ENCODE measurements at regions not wholly inside any gene's neighbourhood (a gene's known extent, or its start where the extent isn't known, plus 50 kb on each side); places are given as distances from the start of the nearest gene placed in this dataset.

GRCh38 chr1:229186373-229187056, 84.4 kb upstream of the RAB4A start:
- Mint-ChIP-seq H3K27ac (ENCODE audit: low read depth) (peak overlapping the region; percentile 60), H3K9me3 (no peaks in the 10 kb centered on the region), H3K27me3 (no peaks in the 10 kb centered on the region), H3K4me1 (peaks cover 19% of the 10 kb centered on the region), H3K4me3 (peak overlapping the region; percentile 18), H3K36me3 (ENCODE audit: insufficient read depth) (peaks cover 3% of the 10 kb centered on the region)
- ATAC-seq (replicated peaks; ENCODE audit: extremely low read depth, poor library complexity, severe bottlenecking) (peak; percentile 40), DNase-seq (ENCODE audit: low spot score in 2 of 2) (no peak)

- Mint-ChIP-seq H3K27me3 (no peaks in the 10 kb centered on the region), H3K9me3 (no peaks in the 10 kb centered on the region), H3K4me3 (no peak overlapping the region), H3K4me1 (peaks cover 36% of the 10 kb centered on the region), H3K27ac (ENCODE audit: low read depth) (no peak overlapping the region), H3K36me3 (ENCODE audit: insufficient read depth) (peaks cover 3% of the 10 kb centered on the region)
- DNase-seq (ENCODE audit: low spot score in 2 of 2) (no peak), ATAC-seq (replicated peaks; ENCODE audit: extremely low read depth, poor library complexity, severe bottlenecking) (no peak)
Measured at GRCh38 chr1:229190057-229190575, 80.8 kb upstream of the RAB4A start.

- Mint-ChIP-seq H3K4me3 (no peak overlapping the region), H3K27ac (ENCODE audit: low read depth) (no peak overlapping the region), H3K4me1 (peaks cover 35% of the 10 kb centered on the region), H3K36me3 (ENCODE audit: insufficient read depth) (peaks cover 3% of the 10 kb centered on the region), H3K27me3 (no peaks in the 10 kb centered on the region), H3K9me3 (no peaks in the 10 kb centered on the region)
- ATAC-seq (replicated peaks; ENCODE audit: extremely low read depth, poor library complexity, severe bottlenecking) (peak; percentile 44), DNase-seq (ENCODE audit: low spot score in 2 of 2) (no peak)
Measured at GRCh38 chr1:229191066-229191674, 79.7 kb upstream of the RAB4A start.

GRCh38 chr1:229192031-229192430, 78.9 kb upstream of the RAB4A start:
- H3K36me3 Mint-ChIP-seq (ENCODE audit: insufficient read depth) = no peaks in the 10 kb centered on the region
- H3K9me3 Mint-ChIP-seq = no peaks in the 10 kb centered on the region
- no peak overlapping the region for H3K4me3 Mint-ChIP-seq
- H3K27ac Mint-ChIP-seq (ENCODE audit: low read depth) = peak overlapping the region; percentile 62
- H3K27me3 Mint-ChIP-seq = no peaks in the 10 kb centered on the region
- peaks cover 27% of the 10 kb centered on the region for H3K4me1 Mint-ChIP-seq
- DNase-seq (ENCODE audit: low spot score in 2 of 2) = no peak
- ATAC-seq (replicated peaks; ENCODE audit: extremely low read depth, poor library complexity, severe bottlenecking) = peak; percentile 79

GRCh38 chr1:229192853-229193252, 78.1 kb upstream of the RAB4A start:
- Mint-ChIP-seq H3K9me3 (no peaks in the 10 kb centered on the region), H3K4me3 (peak overlapping the region; percentile 29)

GRCh38 chr1:229194096-229194495, 76.8 kb upstream of the RAB4A start:
- Mint-ChIP-seq H3K9me3 (no peaks in the 10 kb centered on the region), H3K4me3 (no peak overlapping the region), H3K36me3 (ENCODE audit: insufficient read depth) (no peaks in the 10 kb centered on the region), H3K27me3 (no peaks in the 10 kb centered on the region), H3K4me1 (peaks cover 32% of the 10 kb centered on the region), H3K27ac (ENCODE audit: low read depth) (no peak overlapping the region)
- DNase-seq (ENCODE audit: low spot score in 2 of 2) (no peak), ATAC-seq (replicated peaks; ENCODE audit: extremely low read depth, poor library complexity, severe bottlenecking) (no peak)

More at GRCh38 chr1:229192853-229193252, 78.1 kb upstream of the RAB4A start:
- Mint-ChIP-seq H3K27ac (ENCODE audit: low read depth) (no peak overlapping the region), H3K4me1 (peaks cover 27% of the 10 kb centered on the region), H3K36me3 (ENCODE audit: insufficient read depth) (no peaks in the 10 kb centered on the region), H3K27me3 (no peaks in the 10 kb centered on the region)
- ATAC-seq (replicated peaks; ENCODE audit: extremely low read depth, poor library complexity, severe bottlenecking) = no peak
- DNase-seq (ENCODE audit: low spot score in 2 of 2) = no peak

- DNase-seq (ENCODE audit: low spot score in 2 of 2) = no peak
- ATAC-seq (replicated peaks; ENCODE audit: extremely low read depth, poor library complexity, severe bottlenecking) = no peak
- Mint-ChIP-seq H3K27ac (ENCODE audit: low read depth) (no peak overlapping the region), H3K4me1 (peaks cover 42% of the 10 kb centered on the region), H3K36me3 (ENCODE audit: insufficient read depth) (no peaks in the 10 kb centered on the region), H3K27me3 (no peaks in the 10 kb centered on the region), H3K9me3 (no peaks in the 10 kb centered on the region), H3K4me3 (no peak overlapping the region)
Measured at GRCh38 chr1:229195246-229195645, 75.7 kb upstream of the RAB4A start.

GRCh38 chr1:229196404-229197264, 74.3 kb upstream of the RAB4A start:
- Mint-ChIP-seq H3K36me3 (ENCODE audit: insufficient read depth) (no peaks in the 10 kb centered on the region), H3K4me1 (peaks cover 44% of the 10 kb centered on the region), H3K27ac (ENCODE audit: low read depth) (no peak overlapping the region)

GRCh38 chr1:229197265-229197585, 73.7 kb upstream of the RAB4A start:
- DNase-seq (ENCODE audit: low spot score in 2 of 2) = no peak
- H3K36me3 Mint-ChIP-seq (ENCODE audit: insufficient read depth) = no peaks in the 10 kb centered on the region
- H3K27ac Mint-ChIP-seq (ENCODE audit: low read depth) = no peak overlapping the region
- H3K27me3 Mint-ChIP-seq = no peaks in the 10 kb centered on the region
- H3K4me3 Mint-ChIP-seq = no peak overlapping the region
- no peaks in the 10 kb centered on the region for H3K9me3 Mint-ChIP-seq
- H3K4me1 Mint-ChIP-seq = peaks cover 39% of the 10 kb centered on the region
- no peak for ATAC-seq (replicated peaks; ENCODE audit: extremely low read depth, poor library complexity, severe bottlenecking)

More at GRCh38 chr1:229196404-229197264, 74.3 kb upstream of the RAB4A start:
- DNase-seq (ENCODE audit: low spot score in 2 of 2) = no peak
- no peak for ATAC-seq (replicated peaks; ENCODE audit: extremely low read depth, poor library complexity, severe bottlenecking)
- no peak overlapping the region for H3K4me3 Mint-ChIP-seq
- no peaks in the 10 kb centered on the region for H3K9me3 Mint-ChIP-seq
- H3K27me3 Mint-ChIP-seq = no peaks in the 10 kb centered on the region

GRCh38 chr1:229199261-229200243, 71.4 kb upstream of the RAB4A start:
- DNase-seq (ENCODE audit: low spot score in 2 of 2) (no peak), ATAC-seq (replicated peaks; ENCODE audit: extremely low read depth, poor library complexity, severe bottlenecking) (peak; percentile 68)
- Mint-ChIP-seq H3K27me3 (no peaks in the 10 kb centered on the region), H3K4me1 (peaks cover 27% of the 10 kb centered on the region), H3K9me3 (no peaks in the 10 kb centered on the region), H3K36me3 (ENCODE audit: insufficient read depth) (no peaks in the 10 kb centered on the region), H3K4me3 (peak overlapping the region; percentile 68), H3K27ac (ENCODE audit: low read depth) (peak overlapping the region; percentile 75)

GRCh38 chr1:229203030-229203751, 67.7 kb upstream of the RAB4A start:
- Mint-ChIP-seq H3K9me3 (no peaks in the 10 kb centered on the region), H3K27ac (ENCODE audit: low read depth) (no peak overlapping the region), H3K4me3 (no peak overlapping the region), H3K27me3 (no peaks in the 10 kb centered on the region), H3K4me1 (peaks cover 27% of the 10 kb centered on the region), H3K36me3 (ENCODE audit: insufficient read depth) (no peaks in the 10 kb centered on the region)
- ATAC-seq (replicated peaks; ENCODE audit: extremely low read depth, poor library complexity, severe bottlenecking) (no peak), DNase-seq (ENCODE audit: low spot score in 2 of 2) (no peak)

Measured in central memory CD8-positive, alpha-beta T cell (primary cell).